ENCODE measurements at regions not wholly inside any gene's neighbourhood (a gene's known extent, or its start where the extent isn't known, plus 50 kb on each side); places are given as distances from the start of the nearest gene placed in this dataset.

GRCh38 chr12:77189458-77189857, 124.1 kb upstream of the E2F7 start:
- no peak for DNase-seq

DNA sequence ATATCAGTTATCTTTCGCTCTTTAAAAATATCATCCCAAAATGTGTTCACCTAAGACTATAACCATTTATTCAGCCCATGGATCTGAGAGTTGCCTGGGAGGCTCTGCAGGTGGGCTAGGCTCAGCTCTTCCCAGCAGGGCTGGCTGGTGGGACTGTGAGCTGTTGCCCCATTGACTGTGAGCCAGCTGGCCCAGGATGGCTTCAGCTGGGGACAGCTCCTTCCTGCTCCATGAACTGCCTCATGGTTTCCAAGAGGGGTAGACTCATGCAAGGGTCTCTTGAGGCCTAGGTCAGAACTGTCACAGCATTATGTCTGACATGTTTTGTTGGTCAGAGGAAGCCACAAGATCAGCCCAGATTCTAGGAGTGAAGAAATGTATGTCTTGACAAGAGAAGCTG, 114.1 kb upstream of the E2F7 start:
- DNase-seq, result no peak

DNA sequence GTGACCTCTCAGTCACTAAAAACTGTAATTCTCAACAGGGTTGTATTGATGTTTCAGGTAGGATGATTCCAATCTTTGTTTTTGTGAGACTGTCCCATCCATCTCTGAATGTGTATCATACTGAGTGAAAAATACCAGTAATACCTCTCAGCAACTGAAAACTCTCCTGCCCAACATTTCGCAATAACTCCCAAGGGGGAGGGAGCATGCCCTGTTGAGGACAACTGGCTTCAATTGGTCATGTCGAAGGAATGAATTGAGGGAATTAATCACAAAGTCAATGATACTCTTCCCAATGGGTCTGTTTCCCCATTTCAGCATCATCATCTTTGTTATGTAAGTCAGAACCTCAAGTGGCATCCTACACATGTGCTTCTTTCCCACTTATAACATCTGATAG, 102.4 kb upstream of the E2F7 start:
- DNase-seq, result no peak

DNA sequence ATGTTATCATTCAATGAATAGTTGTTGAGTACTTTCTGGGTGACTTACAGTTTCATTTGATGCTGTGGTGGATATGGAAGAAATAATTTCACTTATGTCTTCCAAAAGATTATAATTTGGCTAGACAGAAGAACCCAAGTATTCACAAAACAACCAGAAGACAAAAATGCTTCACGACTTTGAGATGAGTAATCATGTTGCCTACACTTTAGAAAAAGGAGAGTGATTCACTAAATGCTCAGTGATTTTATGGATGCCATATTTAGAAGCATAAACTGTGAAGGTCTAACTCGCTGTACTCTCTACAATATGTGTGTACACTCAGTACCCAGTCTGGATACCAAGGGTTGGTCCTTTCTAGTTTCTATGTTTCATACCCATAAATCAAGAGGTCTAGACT, 101.3 kb upstream of the E2F7 start:
- DNase-seq, result no peak

DNA sequence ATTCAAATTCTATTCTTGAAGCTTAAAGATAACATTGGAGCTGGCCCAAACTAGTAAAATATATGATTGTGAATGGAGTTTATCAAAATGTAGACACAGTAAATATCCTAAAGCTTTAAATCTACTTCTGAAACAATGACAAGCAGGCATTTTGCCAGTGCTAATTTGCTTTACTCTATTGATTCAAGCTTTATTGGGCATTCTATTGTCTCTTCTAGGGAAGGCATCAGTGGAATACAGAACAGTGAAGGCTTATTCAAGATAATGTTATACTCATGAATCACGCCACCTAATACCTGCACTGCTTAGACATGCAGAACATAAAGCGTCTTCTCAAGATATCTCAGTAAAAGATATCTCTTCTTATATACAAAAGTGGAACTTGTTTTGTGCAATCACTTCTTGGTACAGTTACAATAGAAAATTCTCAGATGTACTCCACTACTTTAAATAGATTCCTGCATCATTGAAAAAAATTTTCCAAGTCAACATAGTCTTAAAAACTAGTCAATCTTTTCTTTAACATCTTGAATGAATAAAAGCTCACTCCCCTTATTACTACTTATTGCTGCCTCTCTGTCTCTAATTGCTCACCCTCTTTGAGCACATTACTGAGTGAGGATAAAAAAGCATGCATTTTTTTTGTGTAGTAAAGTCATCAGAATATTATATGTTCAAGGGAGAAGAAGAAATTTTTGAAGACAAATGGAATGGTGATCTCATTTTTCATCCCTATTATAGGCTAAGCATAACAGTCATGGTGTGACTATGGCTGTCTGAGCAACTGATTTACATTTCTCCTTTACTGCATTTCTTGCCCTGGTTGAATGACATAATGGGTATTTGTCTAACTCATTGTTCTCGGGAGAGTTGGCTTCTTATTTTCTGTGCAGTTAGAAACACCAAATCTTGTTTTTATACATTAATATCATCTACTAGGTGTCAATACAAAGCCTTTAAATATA, 98.0 kb upstream of the E2F7 start:
- no peak for DNase-seq

GRCh38 chr12:77161944-77162343, 96.6 kb upstream of the E2F7 start:
- no peak for DNase-seq

DNA sequence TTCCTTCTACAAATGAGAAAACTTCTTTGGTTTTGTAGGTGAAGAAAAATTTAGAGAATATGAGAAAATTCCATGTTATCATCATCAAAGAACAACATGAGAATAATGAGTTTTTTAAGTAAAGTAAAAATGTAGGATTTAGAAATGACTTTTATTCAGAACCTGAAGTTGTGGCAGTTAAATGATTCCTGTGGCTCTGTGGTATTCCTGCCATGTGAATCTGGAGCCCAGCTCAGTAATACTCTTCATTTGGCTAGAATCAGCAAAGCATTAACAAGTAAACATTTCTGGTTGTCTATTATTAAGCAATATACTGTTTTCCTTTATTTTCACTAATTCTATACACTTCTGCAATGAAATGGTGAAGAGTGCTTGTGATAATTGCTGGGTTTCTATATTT, 95.6 kb upstream of the E2F7 start:
- no peak for DNase-seq

- no peak for DNase-seq
These were observed 88.3 kb upstream of the E2F7 start for GRCh38 chr12:77153706-77154105.

GRCh38 chr12:77152623-77153193, 87.3 kb upstream of the E2F7 start:
- DNase-seq, result no peak

- no peak for DNase-seq
These were observed 85.7 kb upstream of the E2F7 start for GRCh38 chr12:77151030-77151429.

GRCh38 chr12:77133566-77133965, 68.2 kb upstream of the E2F7 start:
- no peak for DNase-seq

DNA sequence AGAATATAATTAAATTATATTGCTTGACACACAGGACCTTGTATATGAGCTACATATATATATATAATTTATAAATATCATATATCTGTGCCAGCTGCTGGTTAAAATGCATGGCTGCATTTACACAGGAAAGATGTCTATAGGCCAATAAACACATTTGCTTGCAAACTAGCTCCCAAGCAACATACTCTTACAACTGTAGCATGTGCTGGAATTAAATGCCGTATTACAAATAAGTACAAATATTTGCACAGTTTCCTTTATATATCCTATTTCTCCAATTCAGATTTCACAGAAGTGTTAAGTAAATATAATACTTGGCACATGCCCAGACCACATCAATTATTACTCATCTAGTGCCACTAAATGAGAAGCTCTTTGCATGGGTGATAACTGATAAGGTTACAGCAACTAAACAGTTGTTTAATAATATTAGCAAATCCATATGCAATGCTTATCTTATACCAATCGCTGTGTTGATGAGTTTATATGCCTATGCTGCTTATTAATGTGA, 66.7 kb upstream of the E2F7 start:
- no peak for DNase-seq

DNA sequence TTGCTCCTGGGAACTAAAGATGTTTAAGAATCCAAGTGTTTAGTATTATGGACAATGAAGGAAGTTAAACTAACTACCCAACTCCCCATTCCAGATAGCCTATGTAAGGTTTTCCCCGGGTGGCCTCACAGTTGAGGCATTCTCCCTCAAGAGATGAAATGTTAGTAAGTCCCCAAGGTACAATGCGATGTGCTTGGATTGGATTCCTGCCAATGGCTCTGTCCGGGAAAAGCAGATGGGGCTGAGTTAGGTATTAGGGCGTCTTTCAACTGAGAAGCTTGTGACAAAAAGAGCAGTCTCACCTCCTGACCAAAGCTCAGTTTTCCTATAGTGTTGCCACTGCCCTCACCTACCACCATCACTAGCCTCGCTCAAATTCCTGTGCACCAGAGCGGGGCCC, 64.8 kb upstream of the E2F7 start:
- no peak for DNase-seq

DNA sequence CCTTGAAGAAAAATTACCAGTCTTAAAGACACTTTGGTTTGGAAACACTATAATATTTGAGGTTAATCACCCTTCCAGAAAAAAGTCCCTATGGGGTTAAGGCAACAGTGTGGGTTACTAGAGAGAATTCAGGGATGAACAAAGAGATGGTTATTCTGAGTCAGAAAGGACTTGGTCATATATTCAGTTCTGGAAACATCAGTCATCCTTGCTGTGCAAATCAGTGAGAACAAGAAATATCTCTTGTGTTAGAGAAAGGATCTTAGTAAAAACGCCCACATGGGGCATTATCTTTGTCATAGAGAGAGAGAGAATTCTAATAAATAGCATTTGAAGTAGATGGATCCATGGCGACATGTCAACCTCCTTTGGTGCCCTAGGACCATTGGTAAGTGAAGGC, 59.4 kb upstream of the E2F7 start:
- DNase-seq, result no peak

DNA sequence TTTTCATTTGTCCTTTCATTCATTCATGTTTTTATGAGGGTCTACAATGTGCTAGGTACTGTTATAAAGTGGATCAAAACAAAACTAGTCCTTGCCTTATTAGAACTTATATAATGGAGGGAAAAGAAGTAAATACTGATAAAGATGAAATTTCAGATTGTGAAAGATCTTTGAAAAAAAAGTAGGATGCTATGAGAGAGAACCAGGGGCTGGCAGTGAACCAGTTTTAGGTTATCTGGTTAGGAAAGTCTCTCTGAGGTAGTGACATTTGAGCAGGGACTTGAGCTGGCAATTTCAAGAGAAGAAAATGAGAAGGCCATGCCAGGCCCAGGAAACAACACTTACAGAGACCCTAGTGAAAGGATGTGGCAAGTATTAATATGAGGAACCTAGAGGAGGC, 57.3 kb upstream of the E2F7 start:
- no peak for DNase-seq

- DNase-seq, result no peak
These were observed 56.9 kb upstream of the E2F7 start for GRCh38 chr12:77122236-77122635.

DNA sequence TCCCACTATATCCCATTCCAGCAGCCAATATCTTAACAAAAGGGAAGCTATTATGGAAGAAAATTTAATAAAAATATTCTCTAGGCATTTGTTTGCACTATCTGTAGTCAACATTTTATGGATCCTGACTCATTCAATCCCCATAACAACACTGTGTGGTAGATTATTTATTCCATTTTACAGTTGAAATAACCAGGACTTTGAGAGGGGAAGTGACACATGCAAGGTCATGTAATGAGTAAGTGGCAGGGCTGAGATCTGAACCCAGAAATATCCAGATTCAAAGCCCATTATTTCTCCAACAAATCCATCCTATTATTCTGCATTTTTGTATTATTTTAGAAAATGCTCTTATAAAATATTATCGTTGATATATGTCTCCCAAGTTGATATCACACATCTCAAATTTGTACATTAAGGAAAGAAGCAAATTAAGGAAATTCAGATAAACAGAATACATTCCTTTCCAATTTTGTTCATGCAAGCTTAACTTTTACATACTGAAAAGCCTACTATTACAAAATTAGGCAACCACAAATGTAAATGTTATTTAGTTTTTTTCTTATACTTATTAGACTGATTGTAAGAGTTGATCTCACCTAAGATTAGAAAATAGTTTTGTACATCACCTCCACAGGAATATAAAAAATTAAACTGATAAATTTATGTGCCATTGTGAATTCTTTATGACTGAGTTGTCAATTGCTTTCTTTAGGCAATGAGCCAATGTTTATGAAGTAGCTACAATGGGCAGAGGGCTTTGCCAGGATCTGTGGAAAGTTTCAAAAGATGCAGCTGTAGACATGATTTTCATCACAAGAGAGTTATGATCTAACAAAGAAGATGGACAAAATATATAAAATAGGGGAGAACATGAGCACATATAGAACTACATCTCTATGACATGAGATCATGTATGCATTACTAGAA, 55.1 kb upstream of the E2F7 start:
- no peak for DNase-seq

- DNase-seq, result no peak
These were observed 53.3 kb upstream of the E2F7 start for GRCh38 chr12:77118696-77119095.

- no peak for DNase-seq
These were observed 50.9 kb upstream of the E2F7 start for GRCh38 chr12:77116277-77116676.

DNA sequence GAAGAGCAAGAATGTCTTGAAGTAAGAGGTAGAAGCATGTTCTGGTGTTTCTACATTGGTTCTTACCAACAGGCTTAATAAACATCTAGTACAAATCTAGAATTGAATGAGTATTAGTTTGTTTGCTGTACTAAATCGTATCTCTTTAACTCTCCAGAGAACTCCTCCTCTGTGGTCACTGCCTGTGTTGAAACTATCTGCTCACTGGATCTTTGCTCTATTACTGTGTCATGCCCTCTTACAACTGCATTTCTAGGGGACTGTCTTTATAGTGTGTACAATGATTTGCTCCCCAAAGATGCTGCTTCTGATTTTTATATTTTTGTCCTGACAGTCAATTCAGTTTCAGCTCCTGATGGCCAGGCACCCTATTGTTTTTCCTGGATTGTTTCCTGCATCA, 50.1 kb upstream of the E2F7 start:
- DNase-seq, result no peak
